Parathyroid adenoma (tissue), 2 donors: ENCODE measurements at regions not wholly inside any gene's neighbourhood (a gene's known extent, or its start where the extent isn't known, plus 50 kb on each side); places are given as distances from the start of the nearest gene placed in this dataset.

Experiments
- H2AFZ ChIP-seq: fragments of 300-600 bp; sonication (generic); one replicate; pipeline ENCODE4 v1.7.0; 2017; ENCODE audit warnings: antibody characterized with exemption, mild to moderate bottlenecking
- H3K27ac ChIP-seq: fragments of 300-600 bp; sonication (generic); one replicate; pipeline ENCODE4 v1.7.0; 2017
- H3K27me3 ChIP-seq: fragments of 300-600 bp; sonication (generic); one replicate; pipeline ENCODE4 v1.7.0; 2017; ENCODE audit warnings: low read length; ENCODE audit not compliant: control insufficient read depth, insufficient read depth
- H3K36me3 ChIP-seq: fragments of 300-600 bp; sonication (generic); one replicate; pipeline ENCODE4 v1.7.0; 2017; ENCODE audit warnings: low read length; ENCODE audit not compliant: control insufficient read depth, insufficient read depth
- H3K4me1 ChIP-seq: fragments of 300-600 bp; sonication (generic); one replicate; pipeline ENCODE4 v1.7.0; 2017; ENCODE audit warnings: control low read depth
- H3K4me2 ChIP-seq: fragments of 300-600 bp; sonication (generic); one replicate; pipeline ENCODE4 v1.7.0; 2017; ENCODE audit warnings: low read length
- H3K4me3 ChIP-seq: fragments of 300-600 bp; sonication (generic); one replicate; pipeline ENCODE4 v1.7.0; 2017; ENCODE audit warnings: low read depth, low read length
- H3K79me2 ChIP-seq: fragments of 300-600 bp; sonication (generic); one replicate; pipeline ENCODE4 v1.7.0; 2017; ENCODE audit warnings: control low read depth
- H3K9ac ChIP-seq: fragments of 300-600 bp; sonication (generic); one replicate; pipeline ENCODE4 v1.7.0; 2017; ENCODE audit warnings: mild to moderate bottlenecking
- H3K9me3 ChIP-seq: fragments of 300-600 bp; sonication (generic); one replicate; pipeline ENCODE4 v1.7.0; 2017; ENCODE audit warnings: low read length; ENCODE audit not compliant: control insufficient read depth
- CTCF ChIP-seq: fragments of 300-600 bp; sonication (generic); IDR thresholded peaks from one replicate; pipeline ENCODE4 v1.7.0; 2017; ENCODE audit warnings: antibody characterized with exemption, mild to moderate bottlenecking
- donor health status: primary hyperparathyroidism.

GRCh38 chr2:201969938-201970785 is 63.5 kb upstream of the FZD7 start:
- H3K4me2 ChIP-seq, result no peak overlapping the region
- H3K4me1 ChIP-seq, result no peaks in the 10 kb centered on the region
- H3K36me3 ChIP-seq, result no peaks in the 10 kb centered on the region
- H3K4me3 ChIP-seq, result no peak overlapping the region
- no peak overlapping the region for H3K27ac ChIP-seq
- no peak overlapping the region for H3K9ac ChIP-seq
- H3K79me2 ChIP-seq, result no peaks in the 10 kb centered on the region
- H3K27me3 ChIP-seq, result no peaks in the 10 kb centered on the region
- no peak overlapping the region for H2AFZ ChIP-seq
- TF ChIP-seq CTCF, result no peak
- no peaks in the 10 kb centered on the region for H3K9me3 ChIP-seq

GRCh38 chr2:201970786-201971108 is 62.9 kb upstream of the FZD7 start:
- Histone ChIP-seq H2AFZ (no peak overlapping the region), H3K27me3 (no peaks in the 10 kb centered on the region), H3K4me1 (no peaks in the 10 kb centered on the region), H3K4me2 (no peak overlapping the region), H3K4me3 (no peak overlapping the region), H3K9ac (no peak overlapping the region), H3K9me3 (no peaks in the 10 kb centered on the region), H3K27ac (no peak overlapping the region), H3K79me2 (no peaks in the 10 kb centered on the region), H3K36me3 (no peaks in the 10 kb centered on the region)
- TF ChIP-seq CTCF, result no peak

- TF ChIP-seq CTCF, result no peak
- H3K4me1 ChIP-seq, result no peaks in the 10 kb centered on the region
- no peaks in the 10 kb centered on the region for H3K79me2 ChIP-seq
- H3K9me3 ChIP-seq, result no peaks in the 10 kb centered on the region
- no peak overlapping the region for H3K9ac ChIP-seq
- H3K36me3 ChIP-seq, result no peaks in the 10 kb centered on the region
- H3K27ac ChIP-seq, result no peak overlapping the region
- no peaks in the 10 kb centered on the region for H3K27me3 ChIP-seq
- no peak overlapping the region for H3K4me2 ChIP-seq
- H2AFZ ChIP-seq, result no peak overlapping the region
- H3K4me3 ChIP-seq, result no peak overlapping the region
Measured at GRCh38 chr2:201971531-201972228, 62.0 kb upstream of the FZD7 start.

GRCh38 chr2:201972621-201973255 is 60.9 kb upstream of the FZD7 start:
- Histone ChIP-seq H3K79me2 (no peaks in the 10 kb centered on the region), H3K4me3 (no peak overlapping the region), H3K9ac (no peak overlapping the region), H3K27me3 (no peaks in the 10 kb centered on the region), H3K4me2 (no peak overlapping the region), H3K36me3 (no peaks in the 10 kb centered on the region), H3K4me1 (no peaks in the 10 kb centered on the region), H2AFZ (no peak overlapping the region), H3K9me3 (no peaks in the 10 kb centered on the region), H3K27ac (no peak overlapping the region)
- TF ChIP-seq CTCF, result no peak
